HG02870 (cell line): ENCODE measurements at regions not wholly inside any gene's neighbourhood (a gene's known extent, or its start where the extent isn't known, plus 50 kb on each side); places are given as distances from the start of the nearest gene placed in this dataset.
A peak's percentile ranks its signal among the peaks of the same experiment; 100 is the strongest.

Experiments used
- ATAC-seq: cut with Tn5 transposase; IDR thresholded peaks from one replicate; pipeline ENCODE4 v1.9.1; 2021; ENCODE audit warnings: mild to moderate bottlenecking, moderate library complexity; ENCODE audit not compliant: unreplicated experiment

DNA sequence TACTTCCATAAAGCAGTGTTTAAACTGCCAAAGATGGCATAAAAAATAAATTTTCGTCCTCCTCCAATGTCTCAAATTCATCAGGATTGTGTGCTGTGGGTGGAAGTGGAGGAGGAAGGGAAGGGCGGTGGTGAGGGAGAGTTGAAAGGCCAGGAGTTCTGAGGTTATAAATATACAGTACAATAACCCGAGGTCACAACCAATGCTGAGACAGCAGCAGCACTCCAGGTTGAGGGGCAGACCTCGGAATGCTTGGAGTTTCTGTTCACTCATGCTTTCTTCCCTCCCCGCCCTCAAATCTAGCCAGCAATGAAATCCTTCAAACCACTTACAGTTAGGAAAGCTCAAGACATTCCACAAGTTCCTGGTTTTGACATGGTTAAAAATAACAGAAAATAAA lies 134.0 kb upstream of the SMAD1 start:
- no peak for ATAC-seq

DNA sequence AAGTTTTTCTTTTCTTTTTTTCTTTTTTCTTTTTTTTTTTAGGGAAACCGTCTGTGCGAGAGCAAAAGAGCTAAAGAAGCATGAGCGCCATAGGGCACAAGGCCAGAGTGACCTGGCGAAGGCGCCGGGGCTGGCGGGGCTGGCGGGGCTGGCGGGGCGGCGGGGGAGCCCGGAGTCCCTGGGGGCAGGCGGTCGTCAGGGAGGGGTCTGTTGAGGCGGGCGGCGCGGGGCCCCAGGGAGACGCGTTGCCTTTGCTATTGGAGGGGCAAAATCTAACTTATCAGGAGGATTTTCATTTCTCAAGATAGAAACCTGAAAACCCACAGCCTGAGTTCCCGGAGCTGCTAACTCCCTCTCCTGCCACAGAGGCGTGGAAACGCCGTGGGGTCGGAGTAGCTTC lies 135.6 kb upstream of the SMAD1 start:
- no peak for ATAC-seq

DNA sequence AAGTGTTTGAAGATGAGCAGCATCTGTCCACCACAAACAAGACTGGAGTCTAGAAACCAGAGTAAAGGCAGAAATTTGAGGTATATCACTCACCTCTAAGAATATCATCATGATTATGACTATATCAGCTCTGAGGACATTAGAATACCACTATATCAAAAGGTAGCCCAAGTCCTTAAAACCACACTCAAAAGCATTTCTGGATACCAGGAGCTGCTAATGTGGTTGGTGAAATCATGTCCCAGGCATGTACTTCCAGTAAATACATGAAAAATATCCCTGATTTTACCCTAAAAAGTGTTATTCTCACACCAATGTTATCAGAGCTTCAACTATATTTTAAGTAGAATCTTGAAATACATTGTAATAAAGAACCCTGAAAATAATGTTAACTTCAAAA lies 136.3 kb upstream of the SMAD1 start:
- no peak for ATAC-seq

DNA sequence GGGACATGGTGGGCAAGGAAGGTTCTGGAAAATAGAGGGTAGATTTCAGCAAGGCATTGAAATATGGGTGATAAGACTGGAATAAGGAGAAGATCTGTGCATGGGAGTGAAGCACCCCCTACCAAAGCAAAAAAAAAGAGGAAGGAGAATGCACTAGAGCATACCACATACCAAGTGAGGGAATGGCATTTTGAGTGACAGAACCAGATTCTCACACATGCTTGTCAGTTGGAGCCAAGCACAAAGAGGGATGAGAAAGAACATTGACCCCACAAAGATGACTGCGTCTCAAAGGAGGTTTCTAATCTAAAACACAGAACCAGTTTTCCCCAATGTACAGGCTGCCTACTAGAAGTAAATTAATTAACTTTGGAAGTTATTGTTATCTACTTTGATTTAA lies 140.3 kb upstream of the SMAD1 start:
- ATAC-seq: no peak

DNA sequence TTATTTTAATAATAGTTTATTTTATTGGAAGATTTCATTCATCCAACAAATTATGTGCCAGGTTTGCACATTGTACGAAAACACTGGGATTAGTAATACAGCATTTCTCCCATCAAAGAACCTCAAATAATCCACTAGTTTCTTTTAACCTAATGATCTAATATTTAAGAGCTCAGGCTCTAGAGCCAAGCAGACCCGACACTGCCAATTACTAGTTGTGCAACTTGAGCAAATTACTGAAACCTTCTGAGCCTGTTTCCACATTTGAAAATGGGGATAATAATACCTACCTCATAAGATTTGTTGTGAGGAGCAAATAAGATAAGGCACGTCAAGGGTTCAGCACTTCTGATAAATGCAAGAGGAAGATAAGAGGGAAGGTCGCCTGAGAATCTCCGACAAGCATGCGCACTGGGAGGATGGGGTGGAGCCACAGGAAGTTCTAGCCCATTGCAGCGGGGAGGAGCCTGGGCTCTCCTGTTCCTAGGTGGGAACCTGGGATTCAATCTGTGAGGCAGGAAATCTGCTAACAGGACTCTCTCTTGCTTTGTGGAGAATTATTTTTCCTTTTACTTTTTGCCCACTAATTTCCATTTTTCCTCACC lies 141.5 kb upstream of the SMAD1 start:
- ATAC-seq: no peak

DNA sequence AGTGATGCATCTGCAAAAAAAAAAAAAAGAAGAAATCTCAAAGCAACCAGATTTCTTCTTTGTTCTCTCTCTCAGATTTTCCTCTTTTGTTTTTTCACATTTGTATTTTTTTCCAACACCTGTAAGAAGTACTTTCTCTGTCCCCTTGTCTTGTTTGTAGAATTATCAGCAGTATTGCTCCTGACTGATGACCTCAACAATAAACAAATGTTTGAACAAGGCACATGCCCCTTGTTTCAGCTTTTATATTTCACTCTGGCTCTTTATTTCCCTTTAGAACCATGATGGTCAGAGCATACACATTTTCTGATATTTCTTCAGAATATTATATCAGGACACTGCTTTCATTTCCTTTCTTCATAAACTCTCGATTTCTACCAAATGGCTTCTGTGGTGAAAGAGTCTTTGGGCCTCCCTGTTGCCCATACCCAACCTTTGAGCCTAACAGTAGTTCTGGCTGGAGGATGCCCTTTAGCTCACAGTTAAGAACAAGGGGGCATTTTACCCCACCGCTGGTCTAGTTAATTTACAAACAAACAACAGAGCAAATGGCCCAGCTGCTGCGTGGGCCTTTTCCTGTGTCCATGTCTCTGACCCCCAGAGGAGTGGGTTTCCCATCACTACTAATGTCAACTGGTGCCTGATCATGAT lies 142.5 kb upstream of the SMAD1 start:
- ATAC-seq: no peak

DNA sequence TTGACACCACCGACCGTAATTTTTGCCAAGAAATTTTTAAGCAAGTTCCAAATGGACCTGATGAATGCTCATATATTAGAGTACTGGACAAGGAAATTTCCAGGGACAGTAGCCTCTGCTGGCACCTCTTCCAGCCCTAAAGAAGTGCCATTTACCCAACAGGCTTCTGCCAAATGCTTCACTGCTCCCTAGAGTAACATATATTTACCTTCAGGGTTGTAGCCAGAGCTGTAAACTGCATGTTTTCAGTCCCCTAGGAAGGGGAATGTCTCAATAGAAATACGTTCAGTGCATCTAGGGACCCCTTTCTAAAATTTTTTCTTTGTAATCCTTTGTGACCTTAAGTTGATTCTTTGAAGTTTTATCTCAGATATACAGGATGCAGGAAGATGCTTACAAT lies 143.1 kb upstream of the SMAD1 start:
- no peak for ATAC-seq

DNA sequence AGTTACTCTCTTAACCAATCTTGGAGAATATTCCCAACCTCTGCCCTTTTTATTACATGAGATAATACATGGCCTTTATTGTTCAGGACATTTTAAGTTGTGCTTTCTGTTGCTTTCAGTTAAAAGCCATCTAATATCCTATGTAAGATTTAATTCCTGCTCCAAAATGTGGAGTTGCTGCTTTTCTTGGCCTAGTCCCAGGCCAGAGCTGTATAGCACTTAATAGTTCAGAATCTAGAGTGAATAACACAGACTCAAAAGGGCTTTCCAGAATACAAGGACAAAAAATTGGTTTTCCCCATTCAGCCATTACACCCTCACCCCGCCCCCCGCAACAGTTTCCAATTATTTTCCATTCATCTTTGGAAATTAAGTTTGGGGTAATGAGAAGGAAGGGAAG lies 144.3 kb upstream of the SMAD1 start:
- no peak for ATAC-seq

DNA sequence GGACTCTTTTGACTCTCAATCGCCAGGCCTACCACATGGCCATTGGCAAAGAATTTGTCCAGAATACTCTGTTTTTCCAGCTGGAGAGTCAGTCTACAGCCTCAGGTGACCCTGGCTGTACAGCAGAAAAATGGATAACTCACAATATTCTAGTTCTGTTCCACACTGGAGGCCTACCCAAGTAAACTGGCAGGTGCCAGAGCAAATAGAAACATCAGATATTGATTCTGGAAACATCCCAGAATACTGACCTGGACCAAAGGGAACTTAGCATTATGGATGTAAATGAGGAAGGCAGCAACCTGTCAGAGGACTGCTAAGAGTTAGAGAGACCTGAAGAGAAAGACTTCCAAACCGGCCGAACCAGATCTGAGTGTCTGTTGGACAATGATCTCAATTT lies 147.9 kb upstream of the SMAD1 start:
- no peak for ATAC-seq

DNA sequence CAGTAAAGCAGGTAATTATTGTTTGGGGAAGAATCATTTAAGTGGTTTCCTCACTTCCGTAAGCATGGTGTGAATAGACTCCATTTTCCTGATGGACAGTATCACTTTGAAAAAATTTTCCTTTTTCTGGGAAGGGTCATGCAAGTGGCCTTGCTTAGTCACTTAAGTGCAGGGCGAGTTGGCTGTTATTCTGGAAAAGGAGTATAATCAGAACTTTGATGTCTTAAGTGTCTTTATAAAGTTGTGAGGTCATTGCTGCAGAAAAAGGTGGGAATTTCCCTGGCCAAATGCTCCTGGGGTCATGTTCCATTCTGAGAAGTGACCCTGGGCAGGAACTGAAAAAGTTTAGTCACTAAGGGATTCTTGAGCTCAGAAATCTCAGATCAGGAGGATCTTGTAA lies 146.1 kb upstream of the OTUD4 start:
- no peak for ATAC-seq

DNA sequence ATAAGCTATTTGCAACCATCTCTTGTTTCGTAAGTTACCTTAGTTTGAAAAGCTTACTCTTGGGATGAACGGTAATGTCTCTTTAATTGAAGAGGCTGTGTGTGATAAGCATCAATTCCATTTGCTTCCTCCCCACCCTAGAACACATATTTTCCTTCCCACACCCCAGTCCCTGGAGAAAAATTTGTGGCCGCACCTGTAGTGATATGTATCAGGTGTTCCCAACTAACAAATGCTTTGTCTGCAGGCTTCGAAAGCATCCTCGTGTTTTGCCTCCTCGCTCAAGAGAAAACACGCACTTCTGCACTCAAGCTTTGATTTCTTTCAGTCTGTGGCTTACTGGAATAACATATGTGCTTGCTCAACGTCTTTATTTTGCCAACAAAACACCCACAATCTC lies 143.8 kb upstream of the OTUD4 start:
- ATAC-seq: no peak

DNA sequence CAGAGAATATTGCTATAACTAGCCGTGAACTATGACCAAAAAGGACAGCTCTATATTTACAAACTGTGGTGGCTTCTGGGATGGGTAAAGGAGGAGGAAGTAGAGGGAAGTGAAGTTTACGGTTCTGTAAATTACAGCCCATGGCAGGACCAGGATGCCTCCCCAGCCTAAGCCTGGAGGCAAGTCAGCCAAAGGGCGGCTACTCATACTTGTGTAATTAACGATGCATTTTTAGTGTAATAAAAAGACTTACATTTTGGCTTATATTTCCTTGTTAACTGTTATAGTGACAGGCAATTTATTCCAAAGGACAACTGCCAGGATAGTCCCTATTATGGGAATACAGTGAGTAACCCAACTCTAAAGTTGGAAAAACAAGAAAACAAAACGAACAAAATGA lies 139.9 kb upstream of the OTUD4 start:
- ATAC-seq: no peak

DNA sequence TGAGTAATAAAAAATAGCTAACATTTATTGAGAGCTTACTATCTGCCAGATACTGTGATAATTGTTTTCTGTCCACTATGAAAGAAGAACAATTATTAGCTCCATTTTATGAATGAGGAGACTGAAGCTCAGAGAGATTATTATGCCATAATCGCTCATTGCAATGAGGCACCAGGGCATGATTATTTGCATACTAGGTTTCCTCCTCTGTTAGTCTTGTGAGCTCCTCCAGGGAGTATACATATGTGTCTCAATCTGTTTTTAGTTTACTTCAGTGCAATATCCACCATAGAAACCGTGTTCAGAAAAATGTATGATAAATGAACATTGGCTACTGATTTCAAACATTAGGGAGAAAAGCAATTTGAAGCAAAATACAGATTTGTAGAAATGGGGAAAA lies 139.4 kb upstream of the OTUD4 start:
- ATAC-seq: no peak

DNA sequence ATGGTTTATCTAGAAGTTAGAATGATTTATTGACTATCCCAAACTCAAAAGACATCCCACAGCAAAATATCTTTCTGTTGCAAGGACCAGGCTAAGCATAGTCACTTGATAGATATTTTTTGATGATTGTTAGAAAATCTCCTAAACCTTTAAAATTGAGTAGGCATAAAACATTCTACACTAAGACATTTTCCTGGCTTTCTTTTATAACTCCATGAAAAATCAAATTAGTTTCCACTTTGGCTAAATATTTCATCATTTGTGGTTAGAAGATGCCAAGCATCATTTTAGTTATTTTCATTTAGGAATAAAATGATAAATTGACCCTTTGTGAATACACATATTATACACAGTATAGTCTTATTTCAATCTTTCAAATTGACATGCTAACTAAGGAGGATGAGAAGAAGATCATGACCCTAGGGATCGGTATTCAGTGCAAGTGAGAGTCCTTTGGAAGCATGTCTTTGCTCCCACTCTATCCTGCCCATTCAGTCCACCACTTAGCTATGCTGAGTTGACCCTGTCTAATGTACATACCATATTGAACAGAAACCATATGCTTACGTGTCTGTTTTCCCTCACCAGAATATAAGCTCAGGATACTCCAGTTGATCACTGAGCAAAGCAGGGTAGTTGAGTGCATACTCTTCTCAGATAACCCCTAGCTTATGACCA lies 136.6 kb upstream of the OTUD4 start:
- no peak for ATAC-seq

DNA sequence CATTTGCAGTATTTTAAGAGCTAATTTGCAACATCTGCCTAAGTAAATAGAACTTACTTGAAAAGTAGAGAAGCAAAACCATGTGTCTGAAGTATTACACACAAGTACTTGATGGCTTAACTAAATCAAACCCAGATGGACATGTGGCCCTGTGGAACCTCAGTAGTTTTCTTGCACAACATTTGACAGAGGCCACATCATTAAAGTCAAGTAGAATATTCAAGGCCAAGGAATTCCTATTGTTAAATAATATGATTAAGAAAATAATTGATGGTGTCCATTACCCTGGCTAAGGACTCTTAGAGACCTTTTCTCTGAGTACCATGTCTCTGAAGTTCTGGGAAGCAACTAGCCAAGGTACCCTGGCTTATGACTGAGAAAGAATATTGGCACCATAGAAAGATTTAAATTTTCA lies 135.4 kb upstream of the OTUD4 start:
- ATAC-seq: no peak

DNA sequence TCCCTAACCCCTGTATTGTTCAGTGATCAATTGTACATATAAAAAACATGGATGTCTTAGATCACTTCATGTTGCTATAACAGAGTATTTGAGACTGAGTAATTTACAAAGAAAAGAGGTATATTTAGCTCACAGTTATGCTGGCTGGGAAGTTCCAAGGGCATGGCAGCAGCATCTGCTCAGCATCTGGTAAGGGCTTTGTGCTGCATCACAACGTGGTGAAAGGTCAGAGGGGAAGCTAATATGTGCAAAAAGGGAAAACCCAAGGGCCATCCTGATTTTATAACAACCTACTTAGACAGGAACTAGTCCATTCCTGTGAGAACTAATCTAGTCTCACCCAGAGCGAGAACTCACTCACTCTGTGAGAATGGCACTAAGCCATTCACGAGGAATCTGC lies 128.2 kb upstream of the OTUD4 start:
- ATAC-seq: no peak

DNA sequence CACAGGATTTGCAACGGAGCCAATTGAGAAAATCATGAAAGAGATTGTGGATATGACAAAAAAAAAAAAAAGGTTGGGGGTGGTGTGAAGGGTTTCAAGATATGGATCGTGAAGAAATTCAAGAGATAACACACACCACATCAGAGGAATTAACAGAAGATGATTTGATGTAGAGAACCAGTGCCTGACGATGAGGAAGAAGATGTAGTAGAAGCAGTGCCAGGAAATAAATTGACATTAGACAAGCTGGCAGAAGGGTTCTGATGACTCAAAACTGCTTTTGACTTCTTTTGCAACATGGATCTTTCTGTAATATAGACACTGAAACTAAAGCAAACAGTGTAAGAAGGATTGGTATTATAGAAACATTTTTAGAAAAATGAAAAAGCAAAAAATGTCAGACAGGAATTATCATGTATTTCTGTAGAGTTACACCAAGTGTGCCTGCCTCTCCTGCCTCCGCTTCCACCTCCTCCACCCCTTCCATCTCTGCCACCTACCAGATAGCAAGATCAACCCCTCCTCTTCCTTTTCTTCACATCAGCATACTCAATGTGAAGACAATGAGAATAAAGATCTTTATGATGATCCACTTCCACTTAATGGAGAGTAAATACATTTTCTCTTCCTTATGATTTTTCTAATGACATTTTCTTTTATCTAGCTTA lies 127.5 kb upstream of the OTUD4 start:
- ATAC-seq: no peak

DNA sequence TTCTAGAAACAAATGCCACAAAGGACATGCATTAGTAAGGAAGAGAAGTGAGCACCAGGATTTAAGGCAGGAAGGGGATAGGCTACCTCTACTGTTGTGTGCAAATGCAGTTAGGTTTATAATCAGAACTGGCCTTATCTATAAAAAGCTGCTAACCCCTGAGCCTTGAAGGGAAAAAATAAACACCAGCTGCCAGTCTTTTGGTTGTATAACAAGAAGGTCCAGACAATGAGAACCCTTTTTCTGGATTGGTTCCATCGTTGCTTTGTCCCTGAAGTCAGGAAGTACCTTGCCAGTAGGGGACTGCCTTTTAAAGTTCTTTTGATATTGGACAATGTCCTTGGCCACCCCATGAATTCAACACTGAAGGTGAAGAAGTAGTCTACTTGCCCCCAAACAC lies 126.7 kb upstream of the OTUD4 start:
- ATAC-seq: no peak

DNA sequence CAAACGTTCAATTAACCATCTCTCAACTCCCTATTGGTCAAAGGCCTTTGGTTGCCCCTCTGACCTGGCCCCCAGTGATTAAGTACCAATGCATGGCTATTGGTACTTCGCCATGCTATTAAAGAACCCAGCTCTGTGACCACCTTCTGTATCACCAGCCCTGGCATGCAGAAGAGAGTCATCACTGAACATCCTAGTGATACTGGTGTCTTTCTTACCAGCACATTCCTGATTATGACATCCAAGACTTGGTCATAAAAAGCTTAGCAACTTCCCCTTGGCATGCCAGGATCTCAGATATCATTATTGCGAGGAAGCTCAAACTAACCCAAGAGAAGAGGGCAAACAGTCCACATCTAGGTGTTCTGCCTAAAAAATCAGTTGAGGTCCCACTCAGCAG lies 122.3 kb upstream of the OTUD4 start:
- ATAC-seq: no peak

DNA sequence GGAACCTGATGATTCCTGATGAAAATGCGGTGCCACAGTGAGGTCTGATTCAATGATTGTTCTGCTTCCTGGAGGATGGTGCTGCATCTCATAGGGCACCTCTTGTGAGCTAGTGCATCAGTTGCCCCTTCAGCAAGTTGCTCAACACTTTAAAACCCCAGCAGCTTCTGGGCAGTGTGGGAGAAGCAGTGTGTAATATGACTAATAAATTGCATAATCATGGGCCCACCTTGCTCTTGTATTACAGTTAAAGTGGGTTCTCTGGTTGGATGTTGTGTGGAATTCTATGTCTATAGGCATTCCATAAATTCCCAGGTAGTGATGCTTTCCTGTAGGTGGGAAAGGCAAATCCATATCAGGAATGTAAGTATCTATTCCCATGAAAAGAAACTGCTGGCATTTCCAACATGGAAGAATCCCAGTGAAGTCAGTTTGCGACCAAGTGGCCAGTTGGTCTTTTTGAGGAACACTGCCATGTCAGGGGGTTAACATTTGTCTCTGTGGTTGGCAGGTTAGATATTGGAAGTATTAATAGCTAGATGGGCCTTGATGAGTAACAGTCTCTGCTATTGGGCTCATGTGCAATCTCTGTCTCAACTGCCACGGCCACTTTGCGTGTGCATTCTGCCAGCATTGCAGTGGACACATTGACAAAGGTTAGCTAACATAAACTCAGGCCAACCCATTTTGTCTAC lies 121.1 kb upstream of the OTUD4 start:
- ATAC-seq: no peak

DNA sequence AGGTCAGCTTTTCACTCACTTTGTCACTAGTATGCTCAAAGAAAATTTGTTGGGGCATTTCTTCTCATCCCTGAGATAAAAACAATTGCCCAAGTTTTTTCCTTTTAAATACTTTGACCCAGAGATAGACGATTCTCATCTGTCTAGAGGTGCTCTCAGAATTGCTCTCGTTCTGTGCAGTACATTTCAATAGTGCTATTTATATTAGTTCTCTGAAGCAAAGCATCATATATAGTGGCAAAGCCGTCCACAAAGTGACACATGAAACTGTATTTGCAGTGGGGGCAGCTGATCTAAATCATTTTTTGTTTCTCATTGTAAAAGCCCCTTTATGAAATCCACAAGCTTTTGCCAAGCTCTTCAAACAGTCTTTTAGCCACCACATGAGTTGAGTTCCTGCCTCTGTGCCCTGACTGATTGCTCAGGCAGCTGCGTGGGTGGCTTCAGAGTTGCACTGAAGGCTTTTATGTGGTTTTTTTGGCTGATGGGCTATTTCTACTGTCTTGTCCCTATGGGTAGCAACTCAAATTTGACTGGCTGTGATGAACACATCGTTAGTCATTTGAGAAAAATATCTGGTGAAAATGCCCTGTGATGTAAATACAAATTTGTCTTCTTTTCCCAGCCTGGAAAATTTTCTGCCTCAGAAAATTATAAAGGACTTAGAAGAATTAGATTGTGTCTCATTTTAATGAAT lies 119.1 kb upstream of the OTUD4 start:
- peak; percentile 98 for ATAC-seq
